Anterior cingulate cortex (tissue), 58 donors: ENCODE measurements at regions not wholly inside any gene's neighbourhood (a gene's known extent, or its start where the extent isn't known, plus 50 kb on each side); places are given as distances from the start of the nearest gene placed in this dataset.

Source experiments
- DNase-seq, 58 donors: peaks; one replicate each; lab custom pipeline; 2025; lab: John Stamatoyannopoulos, UW

DNA sequence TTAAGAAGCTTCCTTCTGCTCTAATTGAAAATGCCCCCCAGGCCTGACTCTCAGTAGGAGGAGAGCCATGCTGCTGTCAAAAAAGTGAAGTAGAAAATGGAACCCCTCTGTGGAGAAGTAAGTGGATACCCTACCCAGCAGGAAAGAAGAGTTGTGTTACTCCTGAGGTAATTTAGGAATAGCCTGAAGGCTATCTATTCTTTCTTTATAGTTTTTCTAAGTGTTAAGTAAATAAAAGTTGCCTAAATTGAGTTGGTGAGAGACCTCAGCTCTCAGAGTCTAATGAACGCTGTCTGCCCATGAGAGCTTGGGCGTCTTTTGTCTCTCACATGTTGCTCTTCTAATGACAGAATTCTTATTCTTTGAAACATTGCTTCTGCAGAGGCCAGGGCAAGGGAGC lies 116.2 kb downstream of the NSUN3 start:
- DNase-seq: no peak

DNA sequence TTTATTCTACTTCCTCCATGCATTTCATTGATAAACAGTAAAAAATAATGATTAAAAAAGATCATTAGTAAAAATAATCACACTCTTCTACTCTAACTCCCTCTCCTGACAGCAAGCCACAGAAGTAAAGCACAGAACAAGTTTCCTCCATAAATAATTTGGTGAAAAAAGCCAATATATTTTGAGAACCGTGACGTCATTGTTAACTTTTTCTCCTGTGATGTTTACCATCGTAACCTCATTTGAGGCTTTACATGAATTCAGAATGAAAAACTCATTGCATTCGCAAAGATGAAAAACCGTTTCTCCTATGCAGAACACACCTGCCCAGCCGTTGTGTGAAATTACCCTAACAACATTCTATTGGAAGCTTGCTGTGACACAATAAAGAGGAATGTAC lies 120.7 kb downstream of the NSUN3 start:
- no peak for DNase-seq

DNA sequence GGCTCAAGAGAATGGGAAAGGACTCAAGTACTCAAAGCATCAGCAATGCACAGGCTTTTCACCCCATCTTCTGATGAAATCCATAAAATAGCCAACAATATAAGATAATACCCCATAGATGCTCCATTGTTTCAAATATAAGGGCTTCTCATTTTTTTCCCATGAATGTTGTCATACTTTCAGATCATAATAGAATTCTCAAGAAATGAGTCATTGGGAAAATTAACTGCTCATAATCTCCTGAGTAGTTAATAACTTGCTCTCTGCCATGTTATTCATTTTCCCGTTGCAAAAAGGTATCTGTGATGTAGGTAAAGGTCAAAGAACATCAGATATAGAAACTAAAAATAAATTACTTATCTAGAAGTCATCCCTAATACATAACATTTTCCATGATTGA lies 121.9 kb downstream of the NSUN3 start:
- DNase-seq: no peak

DNA sequence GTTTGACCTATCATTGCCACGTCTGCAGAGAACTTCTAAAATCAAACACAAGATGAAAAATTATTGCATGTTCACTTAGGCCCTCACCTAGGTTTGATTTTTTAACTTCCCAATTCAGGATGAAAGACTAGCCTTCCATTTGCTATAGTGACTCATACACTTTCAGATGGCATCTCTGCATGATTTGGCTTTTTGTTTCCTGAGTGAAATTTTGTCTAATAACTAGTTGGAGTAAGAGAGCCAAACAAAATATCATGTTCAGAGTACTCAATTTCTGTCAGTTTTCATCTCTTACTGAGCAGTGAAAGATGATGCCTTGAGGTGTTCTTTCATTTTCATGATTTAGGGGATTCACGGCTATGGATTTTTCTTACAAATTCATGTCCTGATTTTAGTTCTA lies 122.9 kb downstream of the NSUN3 start:
- no peak for DNase-seq

DNA sequence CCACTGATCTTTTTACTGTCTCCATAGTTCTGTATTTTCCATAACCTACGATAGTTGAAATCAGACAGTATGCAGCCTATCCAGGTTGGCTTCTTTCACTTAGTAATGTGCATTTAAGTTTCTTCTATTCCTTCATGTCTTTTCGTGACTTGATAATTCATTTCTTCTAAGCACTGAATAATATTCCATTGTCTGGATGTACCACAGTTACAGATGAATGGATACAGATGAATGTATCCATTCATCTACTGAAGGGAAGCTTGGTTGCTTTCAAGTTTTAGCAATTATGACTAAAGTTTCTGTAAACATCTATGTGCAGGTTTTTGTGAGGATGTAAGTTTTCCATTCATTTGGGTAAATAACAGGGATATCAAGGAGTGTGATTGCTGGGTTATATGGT lies 124.8 kb downstream of the NSUN3 start:
- DNase-seq: no peak

DNA sequence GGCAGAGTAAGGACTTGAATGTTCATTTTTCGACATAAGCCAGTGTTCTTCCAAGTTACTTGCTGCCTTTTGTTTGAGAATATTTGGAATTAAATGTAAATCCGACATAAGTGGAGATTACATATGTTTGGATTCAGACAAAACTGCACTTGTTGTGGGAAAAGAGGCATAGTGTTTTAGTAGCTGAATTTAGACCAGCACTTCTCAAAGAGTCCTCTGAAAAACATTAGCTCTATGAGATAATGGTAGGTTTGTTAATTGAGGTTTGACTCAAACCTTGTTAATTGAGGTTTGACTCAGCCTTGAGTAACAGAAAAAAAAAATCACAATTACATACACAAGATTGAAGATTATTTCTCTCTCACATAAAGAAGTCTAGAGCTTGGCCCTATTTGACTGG lies 132.5 kb downstream of the NSUN3 start:
- DNase-seq: no peak

DNA sequence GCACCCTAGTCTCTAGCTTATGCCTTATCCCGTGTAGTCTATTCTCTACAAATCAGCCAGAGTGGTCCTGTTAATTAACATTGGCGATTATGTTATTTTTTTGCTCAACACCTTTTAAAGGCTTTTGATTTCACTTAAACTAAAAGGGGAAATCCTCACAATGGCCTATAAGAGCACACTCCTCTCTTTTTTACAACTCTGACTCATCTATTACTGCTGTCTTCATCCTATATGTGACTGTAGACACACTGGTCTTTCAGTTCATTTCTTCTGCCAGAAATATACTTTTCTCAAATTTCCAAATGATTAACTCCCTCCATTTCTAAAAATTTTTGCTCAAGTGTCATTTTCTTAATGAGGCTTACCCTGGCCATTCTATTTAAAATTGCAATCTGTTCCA lies 143.4 kb downstream of the NSUN3 start:
- no peak for DNase-seq

DNA sequence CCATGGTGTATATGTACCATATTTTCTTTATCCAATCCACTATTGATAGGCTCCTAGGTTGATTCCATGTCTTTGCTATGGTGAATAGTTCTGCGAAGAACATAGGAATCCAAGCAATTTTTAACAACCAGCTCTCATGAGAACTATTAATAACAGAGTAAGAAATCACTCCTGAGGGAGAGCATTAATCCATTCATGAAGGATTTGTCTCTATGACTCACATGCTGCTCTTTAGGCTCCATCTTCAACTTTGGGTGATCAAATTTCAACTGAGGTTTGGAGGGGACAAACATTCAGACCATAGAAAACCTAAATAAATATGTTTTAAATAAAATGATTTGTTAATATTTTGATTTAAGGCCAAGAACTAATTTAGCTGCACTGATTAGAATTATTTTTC lies 147.4 kb downstream of the NSUN3 start:
- no peak for DNase-seq

DNA sequence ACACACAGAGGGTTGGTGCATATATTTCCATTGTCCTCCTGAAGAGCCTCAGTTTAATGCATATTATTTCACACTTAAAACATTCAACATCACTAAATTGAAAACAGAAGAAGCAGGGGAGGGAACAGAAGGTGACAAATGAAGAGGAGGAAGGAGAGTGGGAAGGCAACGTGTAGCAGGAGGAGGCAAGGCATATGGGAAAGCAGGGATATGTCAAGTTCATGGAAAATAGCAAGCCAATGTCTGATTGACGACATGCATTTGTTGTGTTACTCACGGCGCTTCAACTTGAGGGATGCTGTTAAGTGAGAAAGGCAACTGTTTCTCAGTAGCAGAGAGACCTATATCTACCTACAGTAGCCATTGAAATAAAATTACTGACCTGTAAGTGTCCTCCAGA lies 154.5 kb downstream of the NSUN3 start:
- DNase-seq: peak in 8 of 58 donors; percentile 0 to 11 (median 8)

DNA sequence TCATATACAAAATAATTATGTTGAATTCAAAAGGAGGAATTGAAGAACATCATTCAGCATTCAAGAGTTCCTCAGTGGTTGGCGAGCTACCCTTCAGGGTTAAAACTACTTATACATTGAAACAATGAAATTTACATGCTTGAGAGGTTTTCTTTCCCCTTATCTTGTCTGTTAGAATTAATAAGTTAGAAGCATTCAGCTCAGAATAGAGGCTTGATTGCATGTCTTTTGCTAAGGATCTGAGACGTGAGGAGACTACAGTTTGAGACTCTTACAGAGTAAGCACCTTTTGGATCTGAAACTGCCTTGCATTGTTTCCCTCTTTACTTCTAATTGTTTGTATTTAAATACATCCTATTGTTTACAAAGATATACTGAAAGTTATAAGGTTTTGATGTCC lies 157.6 kb downstream of the NSUN3 start:
- no peak for DNase-seq

DNA sequence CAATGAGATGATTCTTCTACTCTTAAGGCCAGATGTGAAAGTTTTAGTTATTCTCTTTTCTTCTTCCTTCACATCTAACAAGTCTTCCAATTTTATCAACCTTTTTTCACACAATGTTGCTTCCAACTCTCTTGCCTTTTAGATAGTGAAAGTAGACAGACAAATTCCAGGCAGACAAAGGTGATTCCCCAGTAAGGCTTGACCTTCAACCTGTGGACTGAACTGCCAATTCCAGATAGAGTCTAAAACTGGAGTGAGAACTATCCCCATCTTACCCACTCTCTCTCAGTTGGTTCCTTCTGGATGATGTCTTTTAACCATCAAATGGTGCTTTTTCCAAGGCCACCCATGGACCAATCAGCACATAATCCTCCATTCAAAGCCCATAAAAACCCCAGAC lies 159.0 kb downstream of the NSUN3 start:
- no peak for DNase-seq

DNA sequence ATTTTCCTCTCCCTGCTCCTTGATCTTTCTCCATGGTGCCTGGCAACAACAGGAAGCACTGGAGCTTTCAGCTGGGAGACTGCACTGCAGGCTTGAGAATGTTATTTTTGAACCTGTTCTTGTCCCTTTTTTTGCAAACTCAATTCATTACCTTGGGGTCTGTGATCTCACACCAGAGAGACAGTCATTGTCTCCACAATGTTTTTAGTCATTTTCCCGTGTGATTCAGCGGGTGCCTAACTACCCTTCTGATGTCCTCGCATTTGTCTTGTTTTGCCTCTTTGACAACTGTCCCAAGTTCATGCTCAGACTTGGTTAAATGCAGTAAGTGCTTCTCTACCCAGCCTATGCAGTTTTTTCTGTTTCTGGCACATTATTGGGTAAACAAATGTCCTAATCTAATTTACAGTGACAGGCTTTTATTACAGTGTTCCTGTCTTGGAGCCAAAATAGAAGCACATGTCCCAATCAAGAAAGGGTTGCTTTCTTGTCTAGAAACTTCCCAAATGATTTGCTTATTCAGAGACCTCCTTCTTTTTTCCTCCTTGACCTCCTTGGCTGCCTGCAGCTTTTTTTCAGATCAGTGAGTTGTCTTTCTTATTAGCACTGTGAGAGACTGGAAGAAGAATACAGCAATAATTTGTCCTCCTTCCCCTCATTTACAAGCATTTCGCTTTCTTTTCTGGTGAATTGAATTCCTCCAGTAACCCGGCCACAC lies 162.4 kb downstream of the NSUN3 start:
- DNase-seq: peak in 25 of 58 donors; percentile 0 to 73 (median 21)

DNA sequence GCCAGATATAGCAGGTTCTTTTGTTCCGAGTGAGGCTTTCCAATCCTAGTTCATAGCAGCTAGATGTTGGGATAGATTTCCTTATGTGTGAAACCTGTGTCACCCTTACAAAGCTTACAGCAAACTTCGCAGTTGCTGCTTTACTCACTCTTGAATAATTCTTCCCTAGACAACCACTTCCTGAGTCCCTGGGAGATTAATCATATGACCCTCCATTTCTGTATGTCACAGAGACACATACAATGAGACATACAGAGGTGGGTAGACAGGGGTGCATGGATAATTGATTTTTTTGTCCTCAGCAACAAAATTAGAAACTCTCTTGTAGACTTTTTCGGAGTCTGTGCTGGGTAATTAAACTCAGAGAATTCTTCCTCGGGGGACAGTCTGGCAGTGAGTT lies 163.2 kb downstream of the NSUN3 start:
- peak in 1 of 58 donors; percentile 13 for DNase-seq

DNA sequence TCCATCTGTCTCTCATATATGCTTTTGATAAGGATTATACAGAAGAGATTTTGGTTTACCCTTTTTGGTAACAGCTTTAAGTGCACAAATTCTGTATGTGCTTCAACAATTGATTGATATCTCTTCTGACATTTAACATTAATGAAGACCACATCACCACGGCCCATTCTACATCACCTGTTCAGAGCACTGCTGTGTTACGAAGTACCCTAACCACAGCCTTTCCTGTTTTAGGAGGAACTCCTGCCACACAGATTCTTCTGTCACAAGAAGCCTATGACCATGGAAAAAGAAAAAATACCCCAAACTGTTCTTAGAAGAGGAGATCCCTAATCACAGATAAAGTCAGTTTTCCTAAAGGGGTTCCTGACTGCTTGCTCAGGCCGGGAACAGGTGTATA lies 170.1 kb downstream of the NSUN3 start:
- DNase-seq: no peak

DNA sequence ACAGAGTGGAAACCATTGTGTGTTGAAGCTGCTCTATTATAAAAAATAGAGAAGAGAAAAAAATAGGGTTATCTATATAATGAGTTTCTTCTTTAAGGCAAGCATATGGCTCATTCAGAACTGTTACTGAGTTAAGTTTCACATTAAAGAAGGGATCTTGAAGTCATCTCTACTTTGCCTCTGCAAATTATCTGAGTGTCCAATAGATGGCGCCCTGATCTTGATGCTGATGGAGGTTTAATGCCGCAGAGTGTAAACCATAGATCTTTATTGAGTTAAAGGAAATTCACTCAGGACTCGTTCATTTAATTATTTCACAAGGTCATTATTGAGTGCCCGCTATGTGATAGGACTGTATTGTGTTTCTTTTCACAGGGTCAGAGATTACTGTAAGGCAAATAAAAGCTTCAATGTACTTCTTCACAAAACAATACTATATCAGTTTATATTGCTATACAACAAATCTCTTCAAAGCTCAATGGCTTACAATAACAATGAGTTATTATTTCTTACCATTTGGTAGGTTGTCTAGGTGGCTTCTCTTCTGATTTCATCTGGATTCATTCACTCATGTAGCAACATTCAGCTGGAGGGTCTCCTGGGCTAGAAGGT lies 171.4 kb downstream of the NSUN3 start:
- peak in 8 of 58 donors; percentile 0 to 18 (median 6) for DNase-seq

DNA sequence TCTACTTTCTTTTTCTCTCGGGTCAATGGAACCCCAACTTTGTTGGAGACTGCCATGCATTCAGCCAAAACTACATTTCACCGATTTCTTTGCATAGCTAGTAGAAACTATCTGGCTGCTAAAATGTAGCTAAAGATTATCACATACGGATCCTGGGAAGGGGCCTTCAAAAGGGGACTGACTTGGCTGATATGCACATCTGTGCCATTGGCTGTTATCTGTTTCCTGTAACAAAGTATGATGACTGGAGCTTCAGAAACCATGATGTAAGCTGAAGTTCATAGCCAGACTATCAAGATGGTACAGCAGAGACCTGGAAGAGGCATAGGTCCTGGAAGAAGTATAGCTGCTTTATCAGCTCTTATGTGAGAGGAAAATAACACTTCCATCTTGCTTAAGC lies 179.1 kb downstream of the NSUN3 start:
- no peak for DNase-seq

DNA sequence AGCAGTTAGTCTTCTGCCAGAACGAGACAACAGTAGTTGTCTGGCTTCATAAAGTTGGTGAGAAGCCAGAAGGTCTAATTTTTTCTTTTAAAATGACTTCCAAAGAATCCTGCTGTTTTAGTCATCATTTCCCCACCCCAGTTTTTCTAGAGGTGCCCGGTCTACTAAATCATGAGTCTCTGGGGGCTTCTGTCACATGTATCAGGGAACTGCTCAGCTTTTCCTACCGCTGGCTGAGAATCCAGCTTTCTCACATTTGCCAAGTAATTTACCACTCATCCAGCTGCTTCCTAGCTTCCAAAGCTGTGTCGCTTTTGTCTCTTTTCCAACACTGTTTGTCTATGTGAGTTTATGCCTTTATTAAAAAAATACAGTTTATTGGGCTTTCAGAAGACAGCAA lies 183.3 kb downstream of the NSUN3 start:
- no peak for DNase-seq

DNA sequence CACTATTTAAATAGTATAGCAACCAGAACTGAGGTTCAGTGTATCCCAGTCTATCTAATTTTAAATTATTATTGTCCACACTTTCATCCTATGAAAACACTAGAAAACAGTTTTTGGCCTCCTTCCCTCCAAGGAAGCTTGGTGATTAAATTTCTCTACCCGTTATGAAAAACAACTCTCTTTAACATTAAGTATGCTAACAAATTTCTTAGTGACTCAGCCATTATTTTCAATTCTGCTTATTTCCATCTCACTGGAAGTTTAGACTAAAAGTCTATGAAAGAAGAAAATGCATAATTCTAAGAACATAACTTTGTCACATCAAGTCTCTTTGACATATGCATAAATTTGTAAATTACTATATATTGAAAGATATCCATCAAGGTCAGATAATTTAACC lies 185.2 kb downstream of the NSUN3 start:
- DNase-seq: no peak

DNA sequence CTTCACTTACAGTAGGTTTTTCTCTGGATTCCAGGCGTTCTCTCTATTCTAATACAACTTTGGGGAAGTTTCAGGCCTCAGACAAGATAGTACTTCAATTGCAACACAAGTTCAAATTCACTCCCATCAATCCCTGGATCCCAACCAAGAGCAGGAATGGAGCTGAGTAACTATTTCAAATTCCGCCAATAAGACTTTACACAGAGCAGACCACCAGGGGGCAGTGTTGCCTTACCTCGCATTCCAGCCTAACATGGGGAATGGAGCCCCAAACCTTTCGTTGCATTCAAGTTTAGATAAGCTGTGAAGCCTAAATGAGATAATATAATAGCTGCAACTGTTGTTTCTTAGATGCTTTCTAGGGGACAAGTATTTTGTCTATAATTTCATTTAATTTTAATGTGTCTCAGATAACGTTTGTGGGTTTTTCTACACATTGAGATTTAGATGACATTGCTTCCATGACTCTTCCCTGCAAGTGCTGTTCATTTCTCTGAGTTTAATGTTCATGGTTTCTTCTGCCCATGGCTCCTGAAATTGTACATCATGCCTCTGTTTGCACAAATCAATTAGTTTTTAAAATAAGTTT lies 186.7 kb downstream of the NSUN3 start:
- peak in 29 of 58 donors; percentile 0 to 68 (median 13) for DNase-seq

DNA sequence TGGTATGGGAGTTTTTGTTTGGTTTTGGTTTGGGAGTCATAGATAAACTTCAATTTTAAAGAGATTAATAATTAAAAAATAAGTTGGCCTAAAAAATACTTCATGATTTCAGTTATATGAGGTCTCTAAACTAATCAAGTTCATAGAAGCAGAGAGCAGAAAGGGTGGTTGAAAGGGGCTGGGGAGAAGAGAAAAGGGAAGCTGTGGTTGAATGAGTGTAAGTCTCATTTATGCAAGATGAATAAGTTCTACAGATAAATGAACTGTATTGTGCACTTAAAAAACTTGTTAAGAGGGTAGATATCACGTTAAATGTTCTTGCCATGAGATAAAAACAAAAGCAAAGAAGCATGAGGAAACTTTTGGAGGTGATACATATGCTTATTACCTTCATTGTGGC lies 188.7 kb downstream of the NSUN3 start:
- no peak for DNase-seq

DNA sequence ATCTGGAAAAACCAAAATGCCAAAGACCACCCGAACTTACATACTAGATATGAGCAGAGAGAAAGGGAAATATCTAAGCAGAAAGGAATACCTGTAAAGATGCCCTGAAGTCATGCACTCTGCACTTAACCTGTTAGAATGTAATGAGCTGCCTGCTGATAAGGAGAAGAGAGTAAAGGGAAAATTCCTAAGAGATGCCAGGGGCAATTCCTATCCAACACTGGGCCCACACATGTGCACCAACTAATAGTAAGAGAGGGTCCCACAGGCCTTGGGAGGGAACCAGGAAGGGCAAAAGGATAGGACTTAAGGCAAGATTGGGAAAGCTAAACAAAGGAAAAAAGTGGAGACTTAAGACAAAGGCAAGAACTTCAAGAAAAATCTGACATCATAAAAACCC lies 189.5 kb downstream of the NSUN3 start:
- no peak for DNase-seq
